ENCODE measurements at regions not wholly inside any gene's neighbourhood (a gene's known extent, or its start where the extent isn't known, plus 50 kb on each side); places are given as distances from the start of the nearest gene placed in this dataset.

DNA sequence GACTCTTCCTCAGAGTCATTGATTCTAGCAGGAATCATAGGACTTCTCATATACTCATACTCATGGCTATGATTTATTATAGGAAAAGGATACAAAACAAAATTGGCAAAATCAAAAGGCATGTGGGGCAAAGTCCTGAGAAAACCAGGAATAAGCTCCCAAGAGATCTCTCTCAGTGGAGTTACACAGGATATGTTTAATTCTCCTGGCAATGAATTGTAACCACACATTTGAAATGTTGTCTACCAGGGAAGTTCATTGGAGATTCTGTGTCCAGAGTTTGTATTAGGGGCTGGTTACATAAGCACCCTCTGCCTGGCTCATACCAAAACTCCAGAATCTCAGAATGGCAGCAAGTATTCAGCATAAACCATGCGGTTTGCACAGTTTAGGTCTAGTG, 63.9 kb downstream of the ADAMTS1 start:
- TF ChIP-seq CTCF (IDR thresholded peaks at IDR 0.05; ENCODE audit: low read depth, low read length, poor library complexity, severe bottlenecking) (no peak), EZH2phosphoT487 (IDR thresholded peaks at IDR 0.05; ENCODE audit: borderline replicate concordance, low read length) (no peak)
